Tibial nerve (tissue), 4 donors: ENCODE measurements at regions not wholly inside any gene's neighbourhood (a gene's known extent, or its start where the extent isn't known, plus 50 kb on each side); places are given as distances from the start of the nearest gene placed in this dataset.

ENCODE experiments used
- DNase-seq, 2 donors: peaks; one replicate each; pipeline ENCODE4 v3.0.0-alpha.2; 2019; ENCODE audit warnings: low spot score in 2 of 2
- H3K27ac ChIP-seq, 4 donors: fragments of 200-600 bp; sonication (generic) in 3 of 4; one replicate each; pipeline ENCODE4 v1.5.1; 2017 to 2019; ENCODE audit warnings: mild to moderate bottlenecking in 1 of 4
- H3K27me3 ChIP-seq, 2 donors: fragments of 200-600 bp; sonication (generic) in 1 of 2; one replicate each; pipeline versions ENCODE4 v1.5.1 to v1.6.0; 2017 to 2019
- H3K36me3 ChIP-seq, 3 donors: fragments of 200-600 bp; sonication (generic); one replicate each; pipeline ENCODE4 v1.5.1; 2018 to 2019
- H3K4me1 ChIP-seq, 4 donors: fragments of 200-600 bp; sonication (generic) in 3 of 4; one replicate each; pipeline ENCODE4 v1.5.1; 2017 to 2019
- H3K4me3 ChIP-seq, 4 donors: fragments of 200-600 bp; sonication (generic) in 3 of 4; one replicate each; pipeline ENCODE4 v1.5.1; 2017 to 2019; ENCODE audit warnings: mild to moderate bottlenecking in 1 of 4, moderate library complexity in 1 of 4
- H3K9me3 ChIP-seq, 4 donors: fragments of 200-600 bp; sonication (generic) in 3 of 4; one replicate each; pipeline ENCODE4 v1.5.1; 2017 to 2019
- EP300 ChIP-seq, 2 donors: sonication (generic); formaldehyde crosslinking; IDR thresholded peaks; one replicate each; pipeline ENCODE4 v1.6.1; 2017; ENCODE audit warnings: antibody characterized with exemption in 2 of 2, mild to moderate bottlenecking in 1 of 2
- POLR2A ChIP-seq, 2 donors: fragments of 450-650 bp; IDR thresholded peaks; one replicate each; pipeline ENCODE4 v1.6.1; 2017; ENCODE audit warnings: antibody characterized with exemption in 2 of 2, mild to moderate bottlenecking in 2 of 2, moderate library complexity in 2 of 2
- WGBS, 2 donors: methylation state at CpG; one replicate each; pipeline ENCODE4 v1.1.5; 2018; 5-methylcytosine and 5-hydroxymethylcytosine counted together
- TF ChIP-seq, protein P1 (sequence below), 5 experiments: fragments of 200-600 bp in 3 of 5; fragments of 450-650 bp in 2 of 5; sonication (generic) in 3 of 5; IDR thresholded peaks; one replicate each; pipeline ENCODE4 v1.5.1; 2016 to 2019; ENCODE audit warnings: antibody characterized with exemption in 5 of 5, mild to moderate bottlenecking in 3 of 5, moderate library complexity in 2 of 5

DNA sequence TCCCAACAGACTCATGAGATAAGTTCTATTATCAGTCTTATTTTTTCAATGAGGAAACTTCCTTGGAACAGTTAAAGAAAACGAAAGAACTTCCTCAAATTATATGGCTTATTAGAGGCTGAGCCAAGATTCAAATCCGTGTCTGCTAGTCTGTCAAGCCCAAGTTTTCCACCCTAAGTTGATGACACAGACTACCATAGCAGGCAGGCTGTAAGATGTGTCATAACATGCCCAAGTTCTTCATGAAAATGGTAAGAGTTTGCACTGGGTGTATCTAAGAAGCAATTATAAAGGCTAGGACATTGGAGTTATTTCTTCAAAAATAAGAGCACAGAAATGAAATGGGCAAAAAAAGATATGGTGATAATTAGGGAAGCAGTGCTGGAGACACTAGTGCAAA lies 634.5 kb downstream of the BRINP1 start:
- no peaks in the 10 kb centered on the region for H3K4me1 ChIP-seq
- no peaks in the 10 kb centered on the region for H3K36me3 ChIP-seq
- no peaks in the 10 kb centered on the region for H3K27me3 ChIP-seq
- no peak for DNase-seq
- H3K9me3 ChIP-seq = peaks cover 0 to 14% (median 0%) of the 10 kb centered on the region in 4 donors
- 48 to 55% methylated on average over 2 of the region's 2 CpGs for WGBS, 2 donors
- no peak overlapping the region for H3K4me3 ChIP-seq
- TF ChIP-seq, protein P1, sequence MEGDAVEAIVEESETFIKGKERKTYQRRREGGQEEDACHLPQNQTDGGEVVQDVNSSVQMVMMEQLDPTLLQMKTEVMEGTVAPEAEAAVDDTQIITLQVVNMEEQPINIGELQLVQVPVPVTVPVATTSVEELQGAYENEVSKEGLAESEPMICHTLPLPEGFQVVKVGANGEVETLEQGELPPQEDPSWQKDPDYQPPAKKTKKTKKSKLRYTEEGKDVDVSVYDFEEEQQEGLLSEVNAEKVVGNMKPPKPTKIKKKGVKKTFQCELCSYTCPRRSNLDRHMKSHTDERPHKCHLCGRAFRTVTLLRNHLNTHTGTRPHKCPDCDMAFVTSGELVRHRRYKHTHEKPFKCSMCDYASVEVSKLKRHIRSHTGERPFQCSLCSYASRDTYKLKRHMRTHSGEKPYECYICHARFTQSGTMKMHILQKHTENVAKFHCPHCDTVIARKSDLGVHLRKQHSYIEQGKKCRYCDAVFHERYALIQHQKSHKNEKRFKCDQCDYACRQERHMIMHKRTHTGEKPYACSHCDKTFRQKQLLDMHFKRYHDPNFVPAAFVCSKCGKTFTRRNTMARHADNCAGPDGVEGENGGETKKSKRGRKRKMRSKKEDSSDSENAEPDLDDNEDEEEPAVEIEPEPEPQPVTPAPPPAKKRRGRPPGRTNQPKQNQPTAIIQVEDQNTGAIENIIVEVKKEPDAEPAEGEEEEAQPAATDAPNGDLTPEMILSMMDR (IDR thresholded peaks at IDR 0.05) = no peak
- TF ChIP-seq POLR2A (IDR thresholded peaks at IDR 0.05) (no peak), EP300 (IDR thresholded peaks at IDR 0.05) (no peak)
- no peak overlapping the region for H3K27ac ChIP-seq

DNA sequence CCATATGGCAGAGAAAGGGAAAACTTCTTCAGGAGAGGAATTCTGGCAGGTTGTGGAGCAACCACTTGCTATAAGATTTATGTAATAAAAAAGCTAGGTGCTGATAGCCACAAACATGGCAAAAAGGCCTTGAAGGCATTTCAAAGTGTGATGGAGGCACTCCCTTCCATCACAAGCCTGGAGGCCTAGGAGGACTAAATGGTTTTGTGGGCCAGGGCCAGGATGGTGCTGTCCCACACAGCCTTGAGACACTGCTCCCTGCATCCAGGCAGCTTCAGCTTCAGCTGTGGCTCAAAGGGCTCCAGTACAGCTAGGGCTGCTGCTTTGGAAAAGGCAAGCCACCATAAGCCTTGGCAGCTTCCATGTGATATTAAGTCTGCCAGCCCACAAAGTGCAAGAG lies 632.8 kb downstream of the BRINP1 start:
- H3K27ac ChIP-seq = no peak overlapping the region
- peaks cover 0 to 14% (median 0%) of the 10 kb centered on the region in 4 donors for H3K9me3 ChIP-seq
- TF ChIP-seq EP300 (IDR thresholded peaks at IDR 0.05) (no peak), POLR2A (IDR thresholded peaks at IDR 0.05) (no peak)
- H3K27me3 ChIP-seq = no peaks in the 10 kb centered on the region
- H3K4me3 ChIP-seq = no peak overlapping the region
- no peaks in the 10 kb centered on the region for H3K36me3 ChIP-seq
- H3K4me1 ChIP-seq = no peaks in the 10 kb centered on the region
- no peak for DNase-seq

DNA sequence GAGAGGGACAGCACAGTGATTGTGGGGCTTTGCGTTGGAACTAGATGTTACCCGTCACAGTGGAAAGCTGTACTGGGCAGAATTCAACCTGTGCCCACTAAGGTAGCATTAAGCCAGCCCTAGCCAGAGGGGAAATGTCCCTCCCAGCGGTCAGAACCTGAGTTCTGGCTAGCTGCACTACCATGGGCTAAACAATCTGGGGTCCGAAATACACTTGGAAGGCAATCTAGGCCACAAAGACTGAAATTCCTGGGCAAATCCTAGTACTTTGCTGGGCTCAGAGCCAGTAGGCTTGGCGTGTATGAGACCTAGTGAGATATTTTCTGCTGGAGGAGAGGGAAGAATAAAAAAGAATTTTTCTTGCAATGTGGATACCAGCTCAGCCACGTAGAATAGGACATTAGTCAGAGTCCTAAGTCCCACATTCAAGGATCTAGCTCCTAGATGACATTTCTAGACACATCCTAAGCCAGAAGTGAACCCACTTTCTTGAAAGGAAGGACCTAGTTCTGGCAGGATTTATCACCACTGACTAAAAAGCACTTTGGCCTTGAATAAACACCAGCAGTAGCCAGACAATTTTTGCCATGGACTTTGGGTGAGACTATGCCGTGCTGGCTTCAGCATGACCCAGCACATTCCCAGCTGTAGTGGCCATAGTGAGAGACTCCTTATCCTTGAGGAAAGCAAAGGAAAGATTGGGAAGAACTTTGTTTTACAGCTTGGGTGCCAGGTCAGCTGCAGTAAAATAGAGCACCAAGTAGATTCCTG lies 618.0 kb downstream of the BRINP1 start:
- Histone ChIP-seq H3K27me3 (no peaks in the 10 kb centered on the region), H3K9me3 (peaks cover 0 to 42% (median 0%) of the 10 kb centered on the region in 4 donors), H3K36me3 (no peaks in the 10 kb centered on the region), H3K27ac (no peak overlapping the region), H3K4me3 (no peak overlapping the region), H3K4me1 (no peaks in the 10 kb centered on the region)
- DNase-seq = no peak
- 84 to 88% methylated on average over 7 of the region's 7 CpGs for WGBS, 2 donors
- TF ChIP-seq EP300 (IDR thresholded peaks at IDR 0.05) (no peak), POLR2A (IDR thresholded peaks at IDR 0.05) (no peak)
- TF ChIP-seq, protein P1 (IDR thresholded peaks at IDR 0.05) = no peak

DNA sequence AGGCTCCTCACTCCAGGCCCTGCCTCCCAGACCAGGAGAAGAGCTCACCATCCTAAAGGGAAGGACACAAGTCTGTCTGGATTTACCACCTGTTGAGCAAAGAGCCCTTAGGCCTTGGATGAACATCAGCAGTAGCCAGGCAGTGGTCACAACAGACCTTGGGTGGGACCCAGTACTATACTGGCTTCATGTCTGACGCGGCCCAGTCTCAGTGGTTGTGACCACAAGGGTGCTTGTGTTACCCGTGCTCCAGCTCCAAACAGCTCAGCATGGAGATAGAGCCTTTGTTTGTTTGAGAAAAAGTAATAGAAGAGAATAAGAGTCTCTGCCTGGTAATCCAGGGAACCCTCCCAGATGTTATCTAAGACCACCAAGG lies 617.4 kb downstream of the BRINP1 start:
- Histone ChIP-seq H3K4me1 (no peaks in the 10 kb centered on the region), H3K27me3 (no peaks in the 10 kb centered on the region), H3K36me3 (no peaks in the 10 kb centered on the region), H3K9me3 (peaks cover 0 to 42% (median 0%) of the 10 kb centered on the region in 4 donors), H3K27ac (no peak overlapping the region), H3K4me3 (no peak overlapping the region)
- DNase-seq = no peak
- WGBS, 2 donors = 85% methylated on average over 3 of the region's 3 CpGs
- no peak for TF ChIP-seq POLR2A (IDR thresholded peaks at IDR 0.05)
- TF ChIP-seq, protein P1 (IDR thresholded peaks at IDR 0.05) = no peak
- no peak for TF ChIP-seq EP300 (IDR thresholded peaks at IDR 0.05)

DNA sequence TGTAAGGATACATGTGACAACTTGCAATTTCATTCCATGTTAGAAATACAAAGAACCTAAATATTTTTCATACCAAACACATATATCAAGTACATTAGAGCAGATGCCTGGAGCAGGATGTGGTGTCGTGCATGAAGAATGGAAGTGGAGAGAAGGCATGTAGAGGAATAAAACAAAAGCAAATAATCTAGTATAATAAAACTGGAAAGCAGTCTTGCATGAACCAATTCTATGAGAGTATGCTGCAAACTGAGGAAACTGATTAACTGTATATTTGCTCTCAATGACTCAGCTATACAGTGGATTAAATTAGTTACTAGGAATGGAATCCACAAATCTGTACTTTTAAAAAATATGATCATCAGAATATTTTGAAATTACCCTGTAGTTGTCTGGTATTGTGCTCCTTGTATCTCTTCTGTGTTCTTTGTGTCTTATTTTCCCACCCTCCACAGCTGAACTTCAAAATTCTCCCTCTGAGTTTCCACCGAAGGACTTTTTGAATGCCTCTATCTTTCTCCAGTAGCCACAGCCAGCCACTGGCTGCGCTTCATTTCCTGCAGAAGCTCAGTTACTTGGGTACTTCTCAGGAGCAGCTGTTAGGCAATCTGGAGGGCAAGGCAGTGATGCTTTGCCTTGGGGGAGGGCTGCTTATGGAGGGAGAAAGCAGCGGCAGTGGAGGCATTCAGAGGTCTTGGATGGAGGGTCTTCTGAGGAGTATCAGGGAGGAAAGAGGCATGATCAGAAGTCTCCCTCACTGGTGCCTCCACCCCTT lies 608.0 kb downstream of the BRINP1 start:
- no peak for DNase-seq
- TF ChIP-seq, protein P1 (IDR thresholded peaks at IDR 0.05) = no peak
- TF ChIP-seq POLR2A (IDR thresholded peaks at IDR 0.05) (no peak), EP300 (IDR thresholded peaks at IDR 0.05) (no peak)
- H3K36me3 ChIP-seq = no peaks in the 10 kb centered on the region
- H3K9me3 ChIP-seq = peaks cover 0 to 23% (median 0%) of the 10 kb centered on the region in 4 donors
- WGBS, 2 donors = 78 to 81% methylated on average over 4 of the region's 4 CpGs
- H3K27me3 ChIP-seq = no peaks in the 10 kb centered on the region
- no peak overlapping the region for H3K4me3 ChIP-seq
- H3K27ac ChIP-seq = no peak overlapping the region
- H3K4me1 ChIP-seq = no peaks in the 10 kb centered on the region
